IMR-90 (cell line): ENCODE measurements at regions not wholly inside any gene's neighbourhood (a gene's known extent, or its start where the extent isn't known, plus 50 kb on each side); places are given as distances from the start of the nearest gene placed in this dataset.

ENCODE experiments used
- ATAC-seq: fragments of 200-7000 bp; cut with Tn5 transposase; 2 replicates; pipeline ENCODE4 v1.9.1; 2020; ENCODE audit warnings: low read depth, mild to moderate bottlenecking, moderate library complexity
- BruUV-seq: library from RNA; stranded (reverse); fragments of 400-500 nt; replicated peaks from 2 replicates; lab custom pipeline; 2021; lab: Mats Ljungman, UMichigan
- CTCF ChIA-PET: fragments of 300-600 bp; formaldehyde crosslinking; extraction: SDS; loops from one replicate; lab custom pipeline; 2021; ENCODE audit warnings: antibody characterized with exemption; lab: Yijun Ruan, JAX
- POLR2A ChIA-PET: fragments of 300-600 bp; sonication (Branson Sonifier 250); formaldehyde crosslinking; loops from one replicate; lab custom pipeline; 2022; ENCODE audit warnings: antibody characterized with exemption; ENCODE audit not compliant: unreplicated experiment; lab: Charles Lee
- DNase-seq: peaks from one replicate; pipeline ENCODE4 v3.0.0; 2013
- H2AFZ ChIP-seq: replicated peaks from 2 replicates; pipeline ENCODE3; 2013; ENCODE audit warnings: low read length, mild to moderate bottlenecking; ENCODE audit not compliant: poor library complexity
- H2AK5ac ChIP-seq: 2 replicates; pipeline ENCODE4 v1.6.1; 2013; ENCODE audit warnings: low read depth, low read length, inconsistent platforms
- H2AK9ac ChIP-seq: replicated peaks from 2 replicates; pipeline ENCODE3; 2013; ENCODE audit warnings: mild to moderate bottlenecking, low read depth, low read length, moderate library complexity; ENCODE audit not compliant: poor library complexity
- H2BK120ac ChIP-seq: 2 replicates; pipeline ENCODE4 v1.6.1; 2013; ENCODE audit warnings: low read depth, low read length, inconsistent platforms
- H2BK15ac ChIP-seq: 3 replicates; pipeline ENCODE4 v1.6.1; 2013; ENCODE audit warnings: low read depth, low read length, inconsistent platforms
- H2BK20ac ChIP-seq: 2 replicates; pipeline ENCODE4 v1.6.1; 2013; ENCODE audit warnings: low read depth, mild to moderate bottlenecking, inconsistent platforms, low read length, moderate library complexity
- H2BK5ac ChIP-seq: 2 replicates; pipeline ENCODE4 v1.6.1; 2013; ENCODE audit warnings: mild to moderate bottlenecking, low read depth, low read length, inconsistent platforms; ENCODE audit not compliant: poor library complexity, severe bottlenecking
- H3K14ac ChIP-seq: replicated peaks from 2 replicates; pipeline ENCODE4 v1.6.1; 2013; ENCODE audit warnings: low read depth, low read length, inconsistent platforms
- H3K18ac ChIP-seq: 2 replicates; pipeline ENCODE4 v1.6.1; 2013; ENCODE audit warnings: low read depth, low read length, control low read depth
- H3K23ac ChIP-seq: 2 replicates; pipeline ENCODE4 v1.6.1; 2013; ENCODE audit warnings: low read depth, low read length, inconsistent platforms
- H3K27ac ChIP-seq: 2 replicates; pipeline ENCODE4 v1.5.1; 2013; ENCODE audit warnings: mild to moderate bottlenecking, control low read depth, low read length; ENCODE audit not compliant: insufficient read depth
- H3K27me3 ChIP-seq: 2 replicates; pipeline ENCODE4 v1.6.1; 2013; ENCODE audit warnings: low read length; ENCODE audit not compliant: control insufficient read depth, insufficient read depth
- H3K36me3 ChIP-seq: 2 replicates; pipeline ENCODE4 v1.6.1; 2013; ENCODE audit warnings: low read length, mixed read lengths; ENCODE audit not compliant: control insufficient read depth, insufficient read depth
- H3K4ac ChIP-seq: 2 replicates; pipeline ENCODE4 v1.6.1; 2013; ENCODE audit warnings: low read depth, low read length, inconsistent platforms
- H3K4me1 ChIP-seq: 2 replicates; pipeline ENCODE4 v1.6.1; 2013; ENCODE audit warnings: low read length, mixed read lengths; ENCODE audit not compliant: control insufficient read depth, insufficient read depth
- H3K4me2 ChIP-seq: 2 replicates; pipeline ENCODE4 v1.6.1; 2013; ENCODE audit warnings: low read depth, mild to moderate bottlenecking, control low read depth, low read length, moderate library complexity
- H3K4me3 ChIP-seq: 2 replicates; pipeline ENCODE4 v1.5.1; 2013; ENCODE audit warnings: low read depth, mild to moderate bottlenecking, control low read depth, low read length, moderate library complexity; ENCODE audit not compliant: insufficient read depth
- H3K56ac ChIP-seq: 2 replicates; pipeline ENCODE4 v1.6.1; 2013; ENCODE audit warnings: low read length, inconsistent platforms; ENCODE audit not compliant: insufficient read depth; ENCODE audit errors: extremely low read depth
- H3K79me1 ChIP-seq, 2 experiments: 2 replicates each; pipeline ENCODE4 v1.6.1; 2013; ENCODE audit warnings: low read length in 2 of 2, inconsistent platforms in 1 of 2, low read depth in 1 of 2
- H3K9ac ChIP-seq: 2 replicates; pipeline ENCODE4 v1.6.1; 2013; ENCODE audit warnings: low read depth, low read length, control low read depth
- H3K9me1 ChIP-seq: 2 replicates; pipeline ENCODE4 v1.6.1; 2013; ENCODE audit warnings: low read length, inconsistent platforms; ENCODE audit not compliant: insufficient read depth
- H3K9me3 ChIP-seq: 2 replicates; pipeline ENCODE4 v1.6.1; 2013; ENCODE audit warnings: low read length; ENCODE audit not compliant: control insufficient read depth, insufficient read depth
- H4K20me1 ChIP-seq: 2 replicates; pipeline ENCODE4 v1.6.1; 2013; ENCODE audit warnings: low read length, inconsistent platforms; ENCODE audit not compliant: insufficient read depth
- H4K5ac ChIP-seq: 2 replicates; pipeline ENCODE4 v1.6.1; 2013; ENCODE audit warnings: mild to moderate bottlenecking, low read depth, low read length, control low read depth
- H4K8ac ChIP-seq, 2 experiments: 2 replicates each; pipeline ENCODE4 v1.6.1; 2013; ENCODE audit warnings: low read depth in 2 of 2, low read length in 2 of 2, control low read depth in 1 of 2, inconsistent platforms in 1 of 2
- H4K91ac ChIP-seq: 2 replicates; pipeline ENCODE4 v1.6.1; 2013; ENCODE audit warnings: low read depth, low read length, inconsistent platforms; ENCODE audit not compliant: insufficient read depth
- BHLHE40 ChIP-seq: fragments of 150-350 bp; IDR thresholded peaks from 2 replicates; pipeline ENCODE4 v1.6.1; 2016; ENCODE audit warnings: mild to moderate bottlenecking, low read depth, low read length
- CEBPB ChIP-seq: IDR thresholded peaks from 2 replicates; pipeline ENCODE4 v1.6.1; 2012; ENCODE audit warnings: low read depth, low read length, improper control_type of control experiment
- CHD1 ChIP-seq: IDR thresholded peaks from 2 replicates; pipeline ENCODE4 v1.6.1; 2012; ENCODE audit warnings: low read depth, low read length, improper control_type of control experiment
- CTCF ChIP-seq: conservative IDR thresholded peaks from 2 replicates; pipeline ENCODE4 v1.5.1; 2012; ENCODE audit warnings: mild to moderate bottlenecking, low read depth, low read length, improper control_type of control experiment
- ELK1 ChIP-seq: fragments of 150-350 bp; IDR thresholded peaks from 2 replicates; pipeline ENCODE4 v1.6.1; 2016; ENCODE audit warnings: low read depth, mild to moderate bottlenecking, low read length, moderate library complexity, borderline replicate concordance
- FOS ChIP-seq: fragments of 150-350 bp; IDR thresholded peaks from 2 replicates; pipeline ENCODE4 v1.6.1; 2016; ENCODE audit warnings: low read depth, low read length
- MAFK ChIP-seq: IDR thresholded peaks from 2 replicates; pipeline ENCODE4 v1.6.1; 2012; ENCODE audit warnings: low read depth, low read length, improper control_type of control experiment
- MAZ ChIP-seq: IDR thresholded peaks from 2 replicates; pipeline ENCODE4 v1.6.1; 2012; ENCODE audit warnings: low read depth, mild to moderate bottlenecking, low read length, improper control_type of control experiment, moderate library complexity, borderline replicate concordance
- MXI1 ChIP-seq: IDR thresholded peaks from 2 replicates; pipeline ENCODE4 v1.6.1; 2012; ENCODE audit warnings: low read depth, mild to moderate bottlenecking, low read length, moderate library complexity, borderline replicate concordance
- NFE2L2 ChIP-seq: fragments of 150-350 bp; IDR thresholded peaks from 2 replicates; pipeline ENCODE4 v1.6.1; 2016; ENCODE audit warnings: low read depth, mild to moderate bottlenecking, low read length
- POLR2A ChIP-seq: IDR thresholded peaks from 2 replicates; pipeline ENCODE4 v1.6.1; 2012; ENCODE audit warnings: mild to moderate bottlenecking, low read depth, low read length
- RAD21 ChIP-seq: IDR thresholded peaks from 2 replicates; pipeline ENCODE4 v1.6.1; 2012; ENCODE audit warnings: low read length, improper control_type of control experiment
- RCOR1 ChIP-seq: IDR thresholded peaks from 2 replicates; pipeline ENCODE4 v1.6.1; 2012; ENCODE audit warnings: mild to moderate bottlenecking, low read length, improper control_type of control experiment; ENCODE audit not compliant: insufficient replicate concordance
- RFX5 ChIP-seq: IDR thresholded peaks from 2 replicates; pipeline ENCODE4 v1.8.0; 2012; ENCODE audit warnings: low read depth, mild to moderate bottlenecking, low read length, moderate library complexity
- SMC3 ChIP-seq: fragments of 150-350 bp; IDR thresholded peaks from 2 replicates; pipeline ENCODE4 v1.6.1; 2016; ENCODE audit warnings: low read depth, mild to moderate bottlenecking, antibody characterized with exemption, low read length, moderate library complexity
- USF2 ChIP-seq: fragments of 150-350 bp; IDR thresholded peaks from 2 replicates; pipeline ENCODE4 v1.6.1; 2017; ENCODE audit warnings: mild to moderate bottlenecking, antibody characterized with exemption, low read length, low read depth
- WGBS, 2 experiments: methylation state at CpG; one replicate each; pipeline versions ENCODE4 v1.1.5 to v1.1.7; 2013; ENCODE audit warnings: missing lambda C conversion rate in 2 of 2; ENCODE audit not compliant: insufficient read length in 1 of 2; ENCODE audit errors: extremely low coverage in 2 of 2; 5-methylcytosine and 5-hydroxymethylcytosine counted together
- dilution Hi-C: fragments of 300-500 bp; cut with HindIII; formaldehyde crosslinking; loops from one replicate; pipeline ENCODE4 v1.14.3; 2018; ENCODE audit warnings: low sequenced_read_pairs; ENCODE audit not compliant: unreplicated experiment
- in situ Hi-C: fragments of 300-500 bp; cut with MboI; formaldehyde crosslinking; loops from 3 replicates; pipeline ENCODE4 v1.14.3; 2019; ENCODE audit warnings: low sequenced_read_pairs, inconsistent platforms, mixed read lengths
- intact Hi-C: fragments of 100-400 bp; cut with micrococcal nuclease; formaldehyde crosslinking; loops from 2 replicates; pipeline ENCODE4 v1.10.0; 2022

GRCh38 chr7:33804140-33804660, 101.1 kb upstream of the BMPER start:
- Histone ChIP-seq H2AK9ac (no peak overlapping the region), H2BK20ac (no peak overlapping the region), H2BK15ac (no peak overlapping the region), H3K79me1 (no peaks in the 10 kb centered on the region), H3K9me3 (no peaks in the 10 kb centered on the region), H2AK5ac (no peak overlapping the region), H3K4me3 (no peak overlapping the region), H3K27me3 (no peaks in the 10 kb centered on the region; the same call in 1 of the 2 replicates), H3K4me1 (peaks cover 12% of the 10 kb centered on the region), H3K9me1 (no peaks in the 10 kb centered on the region), H3K23ac (no peak overlapping the region), H3K4me2 (no peak overlapping the region), H3K4ac (no peak overlapping the region), H4K8ac (no peak overlapping the region), H4K5ac (no peak overlapping the region), H2AFZ (no peak overlapping the region), H3K18ac (no peak overlapping the region), H2BK120ac (no peak overlapping the region), H3K56ac (no peak overlapping the region), H3K9ac (no peak overlapping the region), H2BK5ac (no peak overlapping the region), H4K20me1 (no peaks in the 10 kb centered on the region), H3K36me3 (no peaks in the 10 kb centered on the region), H3K27ac (no peak overlapping the region), H4K91ac (no peak overlapping the region), H3K14ac (no peak overlapping the region)
- POLR2A ChIA-PET, result no interaction called here
- intact Hi-C loops (no loop called here), dilution Hi-C loops (no loop called here), in situ Hi-C loops (no loop called here)
- BruUV-seq, result no TSS peak
- CTCF ChIA-PET, result no interaction called here
- TF ChIP-seq BHLHE40 (no peak), RFX5 (no peak), MAZ (no peak), RAD21 (no peak), MXI1 (no peak), ELK1 (no peak), MAFK (no peak), FOS (no peak), POLR2A (no peak), CTCF (no peak), CHD1 (no peak), NFE2L2 (no peak), RCOR1 (no peak), USF2 (no peak), SMC3 (no peak), CEBPB (no peak)
- 83% methylated on average over 1 of the region's 7 CpGs; no CpG with 5 or more reads in 1 of the 2 experiments for WGBS, 2 experiments
- ATAC-seq (no peak), DNase-seq (no peak)
